ENCODE measurements at regions not wholly inside any gene's neighbourhood (a gene's known extent, or its start where the extent isn't known, plus 50 kb on each side); places are given as distances from the start of the nearest gene placed in this dataset.

DNA sequence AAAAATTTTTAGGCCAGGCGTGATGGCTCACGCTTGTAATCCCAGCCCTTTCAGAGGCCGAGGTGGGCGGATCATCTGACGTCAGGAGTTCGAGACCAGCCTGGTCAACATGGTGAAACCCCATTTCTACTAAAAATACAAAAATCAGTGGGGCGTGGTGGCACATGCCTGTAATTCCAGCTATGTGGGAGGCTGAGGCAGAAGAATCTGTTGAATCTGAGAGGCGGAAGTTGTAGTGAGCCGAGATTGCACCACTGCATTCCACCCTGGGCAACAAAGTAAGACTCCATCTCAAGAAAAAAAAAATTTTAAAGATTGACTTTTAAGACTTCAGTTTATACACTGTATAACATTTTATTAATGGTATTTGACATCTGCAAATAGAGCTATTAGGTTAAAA, 60.1 kb upstream of the GNAQ start:
- TF ChIP-seq ZNF140 (tag by site-specific recombination; IDR thresholded peaks at IDR 0.05): no peak
- no peak for TF ChIP-seq ZNF112 (tag by site-specific recombination; IDR thresholded peaks at IDR 0.05)
- TF ChIP-seq, protein P1, sequence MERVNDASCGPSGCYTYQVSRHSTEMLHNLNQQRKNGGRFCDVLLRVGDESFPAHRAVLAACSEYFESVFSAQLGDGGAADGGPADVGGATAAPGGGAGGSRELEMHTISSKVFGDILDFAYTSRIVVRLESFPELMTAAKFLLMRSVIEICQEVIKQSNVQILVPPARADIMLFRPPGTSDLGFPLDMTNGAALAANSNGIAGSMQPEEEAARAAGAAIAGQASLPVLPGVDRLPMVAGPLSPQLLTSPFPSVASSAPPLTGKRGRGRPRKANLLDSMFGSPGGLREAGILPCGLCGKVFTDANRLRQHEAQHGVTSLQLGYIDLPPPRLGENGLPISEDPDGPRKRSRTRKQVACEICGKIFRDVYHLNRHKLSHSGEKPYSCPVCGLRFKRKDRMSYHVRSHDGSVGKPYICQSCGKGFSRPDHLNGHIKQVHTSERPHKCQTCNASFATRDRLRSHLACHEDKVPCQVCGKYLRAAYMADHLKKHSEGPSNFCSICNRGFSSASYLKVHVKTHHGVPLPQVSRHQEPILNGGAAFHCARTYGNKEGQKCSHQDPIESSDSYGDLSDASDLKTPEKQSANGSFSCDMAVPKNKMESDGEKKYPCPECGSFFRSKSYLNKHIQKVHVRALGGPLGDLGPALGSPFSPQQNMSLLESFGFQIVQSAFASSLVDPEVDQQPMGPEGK (tag by site-specific recombination; IDR thresholded peaks at IDR 0.05): no peak
- no peak for TF ChIP-seq GLIS2 (tag by site-specific recombination; IDR thresholded peaks at IDR 0.05)
- TF ChIP-seq, protein P2, sequence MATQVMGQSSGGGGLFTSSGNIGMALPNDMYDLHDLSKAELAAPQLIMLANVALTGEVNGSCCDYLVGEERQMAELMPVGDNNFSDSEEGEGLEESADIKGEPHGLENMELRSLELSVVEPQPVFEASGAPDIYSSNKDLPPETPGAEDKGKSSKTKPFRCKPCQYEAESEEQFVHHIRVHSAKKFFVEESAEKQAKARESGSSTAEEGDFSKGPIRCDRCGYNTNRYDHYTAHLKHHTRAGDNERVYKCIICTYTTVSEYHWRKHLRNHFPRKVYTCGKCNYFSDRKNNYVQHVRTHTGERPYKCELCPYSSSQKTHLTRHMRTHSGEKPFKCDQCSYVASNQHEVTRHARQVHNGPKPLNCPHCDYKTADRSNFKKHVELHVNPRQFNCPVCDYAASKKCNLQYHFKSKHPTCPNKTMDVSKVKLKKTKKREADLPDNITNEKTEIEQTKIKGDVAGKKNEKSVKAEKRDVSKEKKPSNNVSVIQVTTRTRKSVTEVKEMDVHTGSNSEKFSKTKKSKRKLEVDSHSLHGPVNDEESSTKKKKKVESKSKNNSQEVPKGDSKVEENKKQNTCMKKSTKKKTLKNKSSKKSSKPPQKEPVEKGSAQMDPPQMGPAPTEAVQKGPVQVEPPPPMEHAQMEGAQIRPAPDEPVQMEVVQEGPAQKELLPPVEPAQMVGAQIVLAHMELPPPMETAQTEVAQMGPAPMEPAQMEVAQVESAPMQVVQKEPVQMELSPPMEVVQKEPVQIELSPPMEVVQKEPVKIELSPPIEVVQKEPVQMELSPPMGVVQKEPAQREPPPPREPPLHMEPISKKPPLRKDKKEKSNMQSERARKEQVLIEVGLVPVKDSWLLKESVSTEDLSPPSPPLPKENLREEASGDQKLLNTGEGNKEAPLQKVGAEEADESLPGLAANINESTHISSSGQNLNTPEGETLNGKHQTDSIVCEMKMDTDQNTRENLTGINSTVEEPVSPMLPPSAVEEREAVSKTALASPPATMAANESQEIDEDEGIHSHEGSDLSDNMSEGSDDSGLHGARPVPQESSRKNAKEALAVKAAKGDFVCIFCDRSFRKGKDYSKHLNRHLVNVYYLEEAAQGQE (tag by site-specific recombination; IDR thresholded peaks at IDR 0.05): no peak
- TF ChIP-seq, protein P3, sequence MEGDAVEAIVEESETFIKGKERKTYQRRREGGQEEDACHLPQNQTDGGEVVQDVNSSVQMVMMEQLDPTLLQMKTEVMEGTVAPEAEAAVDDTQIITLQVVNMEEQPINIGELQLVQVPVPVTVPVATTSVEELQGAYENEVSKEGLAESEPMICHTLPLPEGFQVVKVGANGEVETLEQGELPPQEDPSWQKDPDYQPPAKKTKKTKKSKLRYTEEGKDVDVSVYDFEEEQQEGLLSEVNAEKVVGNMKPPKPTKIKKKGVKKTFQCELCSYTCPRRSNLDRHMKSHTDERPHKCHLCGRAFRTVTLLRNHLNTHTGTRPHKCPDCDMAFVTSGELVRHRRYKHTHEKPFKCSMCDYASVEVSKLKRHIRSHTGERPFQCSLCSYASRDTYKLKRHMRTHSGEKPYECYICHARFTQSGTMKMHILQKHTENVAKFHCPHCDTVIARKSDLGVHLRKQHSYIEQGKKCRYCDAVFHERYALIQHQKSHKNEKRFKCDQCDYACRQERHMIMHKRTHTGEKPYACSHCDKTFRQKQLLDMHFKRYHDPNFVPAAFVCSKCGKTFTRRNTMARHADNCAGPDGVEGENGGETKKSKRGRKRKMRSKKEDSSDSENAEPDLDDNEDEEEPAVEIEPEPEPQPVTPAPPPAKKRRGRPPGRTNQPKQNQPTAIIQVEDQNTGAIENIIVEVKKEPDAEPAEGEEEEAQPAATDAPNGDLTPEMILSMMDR (tag by site-specific recombination; IDR thresholded peaks at IDR 0.05): no peak
